ENCODE measurements at regions not wholly inside any gene's neighbourhood (a gene's known extent, or its start where the extent isn't known, plus 50 kb on each side); places are given as distances from the start of the nearest gene placed in this dataset.

DNA sequence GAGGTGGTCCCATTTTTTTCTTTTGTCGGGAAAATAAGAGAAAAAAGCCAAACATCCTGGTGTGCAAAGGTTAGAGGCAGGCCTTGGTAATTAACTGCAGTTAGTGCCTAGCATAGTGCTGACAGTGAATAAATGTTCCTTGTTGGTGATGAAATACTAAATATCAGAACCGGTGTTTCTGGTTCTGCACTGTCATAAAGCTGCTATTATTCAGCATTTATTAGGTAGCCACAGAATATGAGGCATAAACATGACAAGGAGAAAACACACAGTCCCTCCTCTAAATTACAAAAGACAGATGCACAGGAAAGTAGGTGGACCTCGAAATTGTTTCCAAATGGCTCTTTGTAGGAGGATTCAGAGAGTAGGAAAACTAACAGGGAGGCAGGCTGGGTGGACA lies 122.0 kb upstream of the ADGRL2 start:
- no peak for TF ChIP-seq REST (IDR thresholded peaks at IDR 0.05; ENCODE audit: low read depth)
- no peak for TF ChIP-seq CREB1 (IDR thresholded peaks at IDR 0.05; ENCODE audit: low read depth)
- TF ChIP-seq MAX (IDR thresholded peaks at IDR 0.05), result no peak
- no peak; the same call in 1 of the 2 replicates for TF ChIP-seq NFIC (IDR thresholded peaks at IDR 0.05)
- peak; percentile 9; the same call in 1 of the 2 replicates for TF ChIP-seq TEAD4 (IDR thresholded peaks at IDR 0.05)
